Omental fat pad (tissue), 3 donors: ENCODE measurements at regions not wholly inside any gene's neighbourhood (a gene's known extent, or its start where the extent isn't known, plus 50 kb on each side); places are given as distances from the start of the nearest gene placed in this dataset.

ENCODE experiments used
- ATAC-seq: fragments of 150-250 bp; one replicate; pipeline ENCODE4 v1.9.1; 2016; ENCODE audit warnings: mild to moderate bottlenecking, moderate library complexity; ENCODE audit not compliant: low FRiP score
- DNase-seq: peaks from one replicate; pipeline ENCODE4 v3.0.0-alpha.2; 2019; ENCODE audit warnings: low spot score
- TF ChIP-seq, protein P1 (sequence below), 3 donors: fragments of 450-650 bp; IDR thresholded peaks; one replicate each; pipeline ENCODE4 v1.5.1; 2016 to 2017; ENCODE audit warnings: antibody characterized with exemption in 3 of 3, mild to moderate bottlenecking in 3 of 3, moderate library complexity in 2 of 3

DNA sequence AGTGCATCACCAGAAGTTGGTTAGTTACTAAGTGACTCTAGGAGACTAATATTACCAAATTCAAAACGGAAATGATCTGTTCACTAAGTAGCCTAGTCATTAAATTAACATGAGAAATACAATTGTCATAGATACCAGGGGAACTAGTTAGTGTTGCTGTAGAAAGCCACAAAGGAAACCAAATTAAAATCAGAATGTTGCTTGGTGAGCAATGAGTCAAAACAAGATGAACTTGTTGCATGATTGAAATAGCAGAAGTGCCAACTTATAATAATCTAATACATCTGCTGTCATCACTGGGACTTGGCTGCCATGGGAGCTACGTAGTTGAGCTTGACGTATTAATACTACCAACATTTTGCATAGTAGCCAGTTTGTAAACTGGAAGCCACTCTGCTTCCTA, 458.1 kb downstream of the DIPK2A start:
- TF ChIP-seq, protein P1, sequence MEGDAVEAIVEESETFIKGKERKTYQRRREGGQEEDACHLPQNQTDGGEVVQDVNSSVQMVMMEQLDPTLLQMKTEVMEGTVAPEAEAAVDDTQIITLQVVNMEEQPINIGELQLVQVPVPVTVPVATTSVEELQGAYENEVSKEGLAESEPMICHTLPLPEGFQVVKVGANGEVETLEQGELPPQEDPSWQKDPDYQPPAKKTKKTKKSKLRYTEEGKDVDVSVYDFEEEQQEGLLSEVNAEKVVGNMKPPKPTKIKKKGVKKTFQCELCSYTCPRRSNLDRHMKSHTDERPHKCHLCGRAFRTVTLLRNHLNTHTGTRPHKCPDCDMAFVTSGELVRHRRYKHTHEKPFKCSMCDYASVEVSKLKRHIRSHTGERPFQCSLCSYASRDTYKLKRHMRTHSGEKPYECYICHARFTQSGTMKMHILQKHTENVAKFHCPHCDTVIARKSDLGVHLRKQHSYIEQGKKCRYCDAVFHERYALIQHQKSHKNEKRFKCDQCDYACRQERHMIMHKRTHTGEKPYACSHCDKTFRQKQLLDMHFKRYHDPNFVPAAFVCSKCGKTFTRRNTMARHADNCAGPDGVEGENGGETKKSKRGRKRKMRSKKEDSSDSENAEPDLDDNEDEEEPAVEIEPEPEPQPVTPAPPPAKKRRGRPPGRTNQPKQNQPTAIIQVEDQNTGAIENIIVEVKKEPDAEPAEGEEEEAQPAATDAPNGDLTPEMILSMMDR (IDR thresholded peaks at IDR 0.05), result no peak
- no peak for DNase-seq
- ATAC-seq, result no peak

DNA sequence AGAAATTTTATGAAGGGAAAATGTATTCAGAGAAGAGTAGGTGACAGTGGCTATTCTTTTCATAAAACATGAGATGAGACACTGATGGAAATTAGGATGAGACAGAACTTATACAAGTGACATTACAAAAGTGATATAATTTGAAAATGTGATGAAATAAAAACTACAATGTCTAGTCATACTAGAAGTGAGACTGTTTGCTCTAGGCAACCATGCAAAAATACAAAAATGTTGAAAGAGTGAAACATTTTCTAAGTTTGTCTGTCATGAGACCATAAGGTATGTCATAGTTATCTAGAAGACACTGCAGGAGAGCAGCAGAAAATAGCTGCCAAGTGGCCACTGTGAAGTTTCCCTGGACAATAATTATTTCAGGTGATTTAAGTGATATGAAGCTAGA, 459.5 kb downstream of the DIPK2A start:
- DNase-seq, result no peak
- TF ChIP-seq, protein P1 (IDR thresholded peaks at IDR 0.05), result no peak
- no peak for ATAC-seq

DNA sequence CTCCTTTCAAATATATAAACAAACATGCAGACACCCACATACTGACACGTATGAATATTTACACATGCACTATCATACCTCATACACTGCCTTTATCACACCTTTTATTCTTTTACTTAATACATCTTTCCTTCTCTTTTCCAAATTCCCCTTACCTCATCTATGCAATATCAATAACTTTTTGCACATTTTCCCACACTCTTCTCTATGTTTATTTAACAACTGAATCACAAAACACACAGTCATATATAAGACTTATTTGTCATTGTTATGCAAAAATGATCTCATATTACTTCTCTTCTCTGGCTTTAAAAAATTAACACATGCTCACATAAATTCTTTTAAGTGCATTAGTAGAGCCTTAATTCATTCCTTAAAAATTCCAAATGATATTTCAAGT, 461.4 kb downstream of the DIPK2A start:
- TF ChIP-seq, protein P1 (IDR thresholded peaks at IDR 0.05), result no peak
- ATAC-seq (no peak), DNase-seq (no peak)

DNA sequence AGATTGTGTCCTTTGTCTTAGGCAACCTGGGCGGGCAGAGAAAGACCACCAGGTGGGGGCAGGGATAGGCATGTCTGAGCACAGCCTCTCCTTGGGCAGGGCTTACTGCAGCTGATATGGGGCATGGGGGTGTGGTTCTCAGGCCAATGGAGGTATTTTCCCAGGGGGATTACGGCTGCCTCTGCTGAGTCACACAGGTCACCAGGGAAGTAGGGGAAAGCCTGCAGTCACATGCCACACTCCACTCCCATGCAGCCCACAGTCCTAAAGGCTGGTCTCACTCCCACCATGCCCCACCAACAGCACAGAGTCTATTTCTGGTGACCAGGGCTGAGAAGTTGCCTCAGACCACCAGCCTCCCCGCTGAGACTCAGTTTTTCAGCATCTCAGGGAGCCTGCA, 466.4 kb downstream of the DIPK2A start:
- DNase-seq (no peak), ATAC-seq (no peak)
- TF ChIP-seq, protein P1 (IDR thresholded peaks at IDR 0.05), result no peak

DNA sequence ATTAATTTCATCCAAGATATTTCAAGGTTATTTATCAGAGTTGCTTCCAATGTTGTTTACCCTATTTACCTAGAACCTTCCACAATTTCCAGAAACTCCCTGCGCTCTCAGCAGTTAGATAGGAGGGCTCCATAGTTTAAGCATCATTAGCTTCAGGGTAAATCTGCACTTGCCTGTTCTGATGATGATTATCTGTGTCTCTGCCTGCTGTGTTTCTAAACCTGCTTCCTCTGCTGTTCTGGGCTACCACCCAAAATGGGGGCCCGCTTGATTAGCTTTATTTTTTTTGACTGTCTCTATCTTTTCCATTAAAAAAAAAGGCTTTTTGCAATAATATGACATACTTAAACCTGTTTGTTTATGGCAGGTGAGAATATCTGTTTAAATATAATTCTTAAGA, 472.4 kb downstream of the DIPK2A start:
- no peak for DNase-seq
- ATAC-seq, result no peak
- TF ChIP-seq, protein P1 (IDR thresholded peaks at IDR 0.05), result no peak

DNA sequence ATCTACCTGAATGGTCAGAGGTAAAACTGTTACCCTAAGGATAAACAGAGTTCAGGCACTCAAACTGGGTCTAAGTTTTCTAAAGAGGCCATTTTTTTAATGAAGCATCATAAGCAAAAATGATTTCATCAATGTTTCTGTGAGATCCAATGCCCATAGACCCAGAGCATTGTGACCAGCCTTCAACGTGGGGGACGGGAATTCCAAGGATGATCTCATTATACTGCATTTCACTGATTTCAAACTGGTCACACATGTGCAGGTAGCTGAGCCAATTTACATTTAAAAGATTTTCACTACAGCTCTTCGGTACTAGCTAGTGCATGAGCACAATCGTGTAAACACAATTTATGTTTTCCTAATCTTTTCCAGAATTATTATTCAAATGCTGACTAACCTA, 472.9 kb downstream of the DIPK2A start:
- no peak for DNase-seq
- TF ChIP-seq, protein P1 (IDR thresholded peaks at IDR 0.05), result no peak
- ATAC-seq, result no peak

DNA sequence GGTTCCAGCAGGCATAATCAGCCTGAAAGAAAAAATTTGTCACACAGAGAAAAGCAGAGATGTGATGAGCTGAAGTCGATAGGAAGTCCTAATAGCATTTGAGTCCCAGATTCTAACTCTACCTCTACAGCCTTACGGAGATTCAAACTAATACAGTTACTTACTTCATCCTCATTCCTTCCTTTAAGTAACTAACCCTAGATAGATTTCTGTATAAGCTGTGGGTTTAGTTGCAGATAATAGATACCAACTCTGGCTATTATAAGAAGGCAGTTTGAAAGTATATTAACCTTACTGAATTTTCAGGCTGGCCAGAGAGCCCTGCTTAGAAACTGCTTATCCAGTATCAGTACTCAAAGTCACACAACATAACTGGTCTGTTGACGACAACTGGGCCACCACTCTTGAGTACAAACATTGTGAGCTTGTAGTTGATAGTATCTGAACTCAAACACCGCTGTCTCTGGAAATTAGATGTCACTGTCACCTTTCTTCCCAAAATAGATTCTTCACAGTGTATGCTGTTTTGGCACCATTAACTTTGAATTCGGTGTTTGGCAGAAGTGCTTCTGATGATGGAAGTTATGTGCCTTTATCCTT, 484.3 kb downstream of the DIPK2A start:
- ATAC-seq, result no peak
- DNase-seq, result no peak
- TF ChIP-seq, protein P1 (IDR thresholded peaks at IDR 0.05), result no peak
